ENCODE measurements at regions not wholly inside any gene's neighbourhood (a gene's known extent, or its start where the extent isn't known, plus 50 kb on each side); places are given as distances from the start of the nearest gene placed in this dataset.

DNA sequence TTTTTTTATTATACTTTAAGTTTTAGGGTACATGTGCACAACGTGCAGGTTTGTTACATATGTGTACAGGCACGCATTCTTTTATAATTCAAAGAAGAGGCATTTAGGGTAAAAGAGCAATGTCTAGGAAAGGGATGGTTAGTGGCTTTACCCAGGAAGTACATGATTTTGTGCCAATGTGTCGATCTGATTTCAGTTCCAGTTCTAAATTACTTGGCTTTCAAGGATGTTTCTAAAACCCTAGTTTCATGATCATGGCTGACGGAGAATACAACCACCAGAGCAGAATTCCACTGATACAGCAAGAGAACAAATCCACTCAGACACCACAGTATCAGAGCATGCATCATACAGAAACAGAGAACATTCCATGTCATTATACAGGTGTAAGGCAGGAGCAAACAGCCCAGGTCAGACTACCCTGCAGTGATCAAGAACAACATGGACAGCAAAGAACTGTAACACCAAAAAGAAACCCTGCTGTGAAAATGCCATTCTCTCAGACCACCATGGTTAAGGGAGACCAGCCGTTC is 116.7 kb upstream of the STK17B start:
- no peak overlapping the region for H3K4me3 ChIP-seq (replicated peaks in 1 of 3; ENCODE audit: low read depth in 2 of 3, low read length in 3 of 3)

DNA sequence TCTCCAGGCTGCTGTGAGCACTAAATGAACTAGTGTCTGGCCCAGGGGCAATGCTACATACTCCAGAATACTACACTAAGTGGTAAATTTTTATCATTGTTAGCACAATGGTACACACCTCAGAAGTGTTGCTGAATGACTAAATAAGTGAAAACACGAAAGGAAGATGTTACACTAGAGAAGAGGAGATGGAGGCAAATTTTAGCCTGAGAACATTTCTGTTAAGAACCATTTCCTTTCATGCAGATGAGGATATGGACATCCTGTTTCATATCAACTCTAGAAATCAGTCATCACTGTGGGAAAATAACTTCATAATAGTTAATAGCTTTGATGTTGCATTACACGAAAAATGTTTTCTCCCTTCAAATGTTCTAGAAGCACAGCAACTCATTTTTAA is 117.6 kb upstream of the STK17B start:
- DNase-seq: no peak
- H3K36me3 ChIP-seq (replicated peaks in 1 of 2; ENCODE audit: control insufficient read depth in 1 of 2, insufficient read depth in 2 of 2, low read length in 2 of 2): no peaks in the 10 kb centered on the region
- no peak overlapping the region for H3K27ac ChIP-seq (ENCODE audit: low read depth in 1 of 2, low read length in 2 of 2)
- no peak overlapping the region for H3K27ac Mint-ChIP-seq
- no peak overlapping the region for H3K4me2 ChIP-seq (replicated peaks; ENCODE audit: extremely low read depth, low read length, poor library complexity, severe bottlenecking)
- no peaks in the 10 kb centered on the region for H3K4me1 ChIP-seq (ENCODE audit: control insufficient read depth in 1 of 2, insufficient read depth in 2 of 2, low read length in 2 of 2)
- no peak overlapping the region for H3K4me3 ChIP-seq (replicated peaks in 1 of 3; ENCODE audit: low read depth in 2 of 3, low read length in 3 of 3)
- intact Hi-C loops (cut with micrococcal nuclease): no loop called here
- H3K4me1 Mint-ChIP-seq: peaks cover 8% of the 10 kb centered on the region
- TF ChIP-seq, protein P1, sequence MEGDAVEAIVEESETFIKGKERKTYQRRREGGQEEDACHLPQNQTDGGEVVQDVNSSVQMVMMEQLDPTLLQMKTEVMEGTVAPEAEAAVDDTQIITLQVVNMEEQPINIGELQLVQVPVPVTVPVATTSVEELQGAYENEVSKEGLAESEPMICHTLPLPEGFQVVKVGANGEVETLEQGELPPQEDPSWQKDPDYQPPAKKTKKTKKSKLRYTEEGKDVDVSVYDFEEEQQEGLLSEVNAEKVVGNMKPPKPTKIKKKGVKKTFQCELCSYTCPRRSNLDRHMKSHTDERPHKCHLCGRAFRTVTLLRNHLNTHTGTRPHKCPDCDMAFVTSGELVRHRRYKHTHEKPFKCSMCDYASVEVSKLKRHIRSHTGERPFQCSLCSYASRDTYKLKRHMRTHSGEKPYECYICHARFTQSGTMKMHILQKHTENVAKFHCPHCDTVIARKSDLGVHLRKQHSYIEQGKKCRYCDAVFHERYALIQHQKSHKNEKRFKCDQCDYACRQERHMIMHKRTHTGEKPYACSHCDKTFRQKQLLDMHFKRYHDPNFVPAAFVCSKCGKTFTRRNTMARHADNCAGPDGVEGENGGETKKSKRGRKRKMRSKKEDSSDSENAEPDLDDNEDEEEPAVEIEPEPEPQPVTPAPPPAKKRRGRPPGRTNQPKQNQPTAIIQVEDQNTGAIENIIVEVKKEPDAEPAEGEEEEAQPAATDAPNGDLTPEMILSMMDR (IDR thresholded peaks at IDR 0.05): no peak
- H4K20me1 ChIP-seq (ENCODE audit: insufficient read depth, low read length): no peaks in the 10 kb centered on the region
- H3K9me3 Mint-ChIP-seq: no peaks in the 10 kb centered on the region
- no peaks in the 10 kb centered on the region for H3K79me2 ChIP-seq (ENCODE audit: insufficient read depth, low read length)
- no CpG with 5 or more reads among the region's 2 CpGs for WGBS (ENCODE audit: insufficient coverage)
- no peaks in the 10 kb centered on the region for H3K27me3 ChIP-seq (ENCODE audit: control insufficient read depth in 2 of 2, insufficient read depth in 2 of 2, low read length in 2 of 2)
- H2AFZ ChIP-seq (ENCODE audit: insufficient read depth, low read depth, low read length, poor library complexity, severe bottlenecking): no peak overlapping the region
- no peak overlapping the region for H3K9ac ChIP-seq (ENCODE audit: insufficient read depth, low read length, poor library complexity, severe bottlenecking)
- H3K27me3 Mint-ChIP-seq (ENCODE audit: low read depth in 3 of 3): peaks cover 0 to 5% (median 0%) of the 10 kb centered on the region in 3 donors
- H3K9me3 ChIP-seq (replicated peaks in 1 of 2; ENCODE audit: control insufficient read depth in 1 of 2, insufficient read depth in 1 of 2, low read length in 2 of 2): no peaks in the 10 kb centered on the region
- H3K36me3 Mint-ChIP-seq: no peaks in the 10 kb centered on the region
- H3K4me3 Mint-ChIP-seq: no peak overlapping the region

More for the DNA sequence above, 116.7 kb upstream of the STK17B start:
- Histone ChIP-seq H3K9me3 (replicated peaks in 1 of 2; ENCODE audit: control insufficient read depth in 1 of 2, insufficient read depth in 1 of 2, low read length in 2 of 2) (no peaks in the 10 kb centered on the region), H3K36me3 (replicated peaks in 1 of 2; ENCODE audit: control insufficient read depth in 1 of 2, insufficient read depth in 2 of 2, low read length in 2 of 2) (no peaks in the 10 kb centered on the region), H3K9ac (ENCODE audit: insufficient read depth, low read length, poor library complexity, severe bottlenecking) (no peak overlapping the region), H4K20me1 (ENCODE audit: insufficient read depth, low read length) (no peaks in the 10 kb centered on the region), H3K4me1 (ENCODE audit: control insufficient read depth in 1 of 2, insufficient read depth in 2 of 2, low read length in 2 of 2) (no peaks in the 10 kb centered on the region), H3K27ac (ENCODE audit: low read depth in 1 of 2, low read length in 2 of 2) (no peak overlapping the region), H3K27me3 (ENCODE audit: control insufficient read depth in 2 of 2, insufficient read depth in 2 of 2, low read length in 2 of 2) (no peaks in the 10 kb centered on the region), H3K4me2 (replicated peaks; ENCODE audit: extremely low read depth, low read length, poor library complexity, severe bottlenecking) (no peak overlapping the region), H3K79me2 (ENCODE audit: insufficient read depth, low read length) (no peaks in the 10 kb centered on the region), H2AFZ (ENCODE audit: insufficient read depth, low read depth, low read length, poor library complexity, severe bottlenecking) (no peak overlapping the region)
- intact Hi-C loops (cut with micrococcal nuclease): no loop called here
- H3K27me3 Mint-ChIP-seq (ENCODE audit: low read depth in 3 of 3): peaks cover 0 to 5% (median 0%) of the 10 kb centered on the region in 3 donors
- peaks cover 6% of the 10 kb centered on the region for H3K4me1 Mint-ChIP-seq
- WGBS (ENCODE audit: insufficient coverage): 40% methylated on average over 2 of the region's 5 CpGs
- TF ChIP-seq, protein P1 (IDR thresholded peaks at IDR 0.05): no peak
- no peak for DNase-seq
- H3K36me3 Mint-ChIP-seq: no peaks in the 10 kb centered on the region
- no peaks in the 10 kb centered on the region for H3K9me3 Mint-ChIP-seq
- H3K27ac Mint-ChIP-seq: no peak overlapping the region
- no peak overlapping the region for H3K4me3 Mint-ChIP-seq

Measured in CD14-positive monocyte (primary cell).